ENCODE measurements at regions not wholly inside any gene's neighbourhood (a gene's known extent, or its start where the extent isn't known, plus 50 kb on each side); places are given as distances from the start of the nearest gene placed in this dataset.
"Not testable (repeated sequence)": the region's sequence is repeated elsewhere in the genome, so short reads cannot be mapped to it uniquely, and the experiment has no call there.

GRCh38 chr3:181921220-181921619 is 209.5 kb downstream of the SOX2 start:
- ATAC-seq = no peak

GRCh38 chr3:181925841-181926240 is 214.1 kb downstream of the SOX2 start:
- not testable (repeated sequence) for ATAC-seq

- ATAC-seq = no peak
Measured at GRCh38 chr3:181929501-181929900, 217.8 kb downstream of the SOX2 start.

- no peak for ATAC-seq
Measured at GRCh38 chr3:181930105-181930504, 218.4 kb downstream of the SOX2 start.

- ATAC-seq = no peak
Measured at GRCh38 chr3:181932039-181932438, 220.3 kb downstream of the SOX2 start.

- ATAC-seq = no peak
Measured at GRCh38 chr3:181933052-181933618, 221.4 kb downstream of the SOX2 start.

GRCh38 chr3:181935915-181936314 is 224.2 kb downstream of the SOX2 start:
- no peak for ATAC-seq

- no peak for ATAC-seq
Measured at GRCh38 chr3:181936774-181937173, 225.0 kb downstream of the SOX2 start.

GRCh38 chr3:181938580-181938979 is 226.9 kb downstream of the SOX2 start:
- not testable (repeated sequence) for ATAC-seq

GRCh38 chr3:181940703-181941102 is 229.0 kb downstream of the SOX2 start:
- no peak for ATAC-seq

- ATAC-seq = no peak
Measured at GRCh38 chr3:181941250-181941649, 229.5 kb downstream of the SOX2 start.

GRCh38 chr3:181943285-181943684 is 231.6 kb downstream of the SOX2 start:
- ATAC-seq = no peak

- ATAC-seq = no peak
Measured at GRCh38 chr3:181947606-181948005, 235.9 kb downstream of the SOX2 start.

- no peak for ATAC-seq
Measured at GRCh38 chr3:181948286-181948685, 236.6 kb downstream of the SOX2 start.

GRCh38 chr3:181952221-181952620 is 240.5 kb downstream of the SOX2 start:
- no peak for ATAC-seq

- ATAC-seq = no peak
Measured at GRCh38 chr3:181952929-181953328, 241.2 kb downstream of the SOX2 start.

GRCh38 chr3:181955566-181955965 is 243.8 kb downstream of the SOX2 start:
- ATAC-seq = no peak

GRCh38 chr3:181956122-181956521 is 244.4 kb downstream of the SOX2 start:
- no peak for ATAC-seq

GRCh38 chr3:181966393-181966792 is 254.7 kb downstream of the SOX2 start:
- no peak for ATAC-seq

GRCh38 chr3:181969925-181970324 is 258.2 kb downstream of the SOX2 start:
- ATAC-seq = no peak

GRCh38 chr3:181971424-181971823 is 259.7 kb downstream of the SOX2 start:
- ATAC-seq = no peak

- ATAC-seq = no peak
Measured at GRCh38 chr3:181974198-181974597, 262.5 kb downstream of the SOX2 start.

- no peak for ATAC-seq
Measured at GRCh38 chr3:181976526-181976925, 264.8 kb downstream of the SOX2 start.

- ATAC-seq = no peak
Measured at GRCh38 chr3:181985386-181985785, 273.7 kb downstream of the SOX2 start.

- ATAC-seq = no peak
Measured at GRCh38 chr3:181987736-181988135, 276.0 kb downstream of the SOX2 start.

- no peak for ATAC-seq
Measured at GRCh38 chr3:181998828-181999227, 287.1 kb downstream of the SOX2 start.
